GM21390 (cell line): ENCODE measurements at regions not wholly inside any gene's neighbourhood (a gene's known extent, or its start where the extent isn't known, plus 50 kb on each side); places are given as distances from the start of the nearest gene placed in this dataset.
"Not testable (repeated sequence)": the region's sequence is repeated elsewhere in the genome, so short reads cannot be mapped to it uniquely, and the experiment has no call there.

Experiments
- ATAC-seq: cut with Tn5 transposase; IDR thresholded peaks from one replicate; pipeline ENCODE4 v1.9.1; 2021; ENCODE audit not compliant: unreplicated experiment

DNA sequence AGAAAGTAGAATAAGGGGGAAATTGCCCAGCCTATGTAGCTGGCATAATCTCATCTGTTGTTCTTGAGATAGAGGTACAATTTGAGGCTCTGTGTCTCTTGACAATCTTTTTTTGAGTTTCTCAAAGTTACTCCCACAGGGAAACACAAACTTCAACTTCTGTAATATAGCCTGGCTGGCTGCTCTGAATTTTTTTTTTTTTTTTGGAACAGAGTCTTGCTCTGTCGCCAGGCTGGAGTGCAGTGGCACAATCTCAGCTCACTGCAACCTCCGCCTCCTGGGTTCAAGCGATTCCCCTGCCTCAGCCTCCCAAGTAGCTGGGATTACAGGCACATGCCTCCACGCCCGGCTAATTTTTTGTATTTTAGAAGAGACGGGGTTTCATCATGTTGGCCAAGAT lies 1486.8 kb upstream of the WWC1 start:
- ATAC-seq: not testable (repeated sequence)

- not testable (repeated sequence) for ATAC-seq
These were observed 1481.3 kb upstream of the WWC1 start for GRCh38 chr5:166810093-166810658.

DNA sequence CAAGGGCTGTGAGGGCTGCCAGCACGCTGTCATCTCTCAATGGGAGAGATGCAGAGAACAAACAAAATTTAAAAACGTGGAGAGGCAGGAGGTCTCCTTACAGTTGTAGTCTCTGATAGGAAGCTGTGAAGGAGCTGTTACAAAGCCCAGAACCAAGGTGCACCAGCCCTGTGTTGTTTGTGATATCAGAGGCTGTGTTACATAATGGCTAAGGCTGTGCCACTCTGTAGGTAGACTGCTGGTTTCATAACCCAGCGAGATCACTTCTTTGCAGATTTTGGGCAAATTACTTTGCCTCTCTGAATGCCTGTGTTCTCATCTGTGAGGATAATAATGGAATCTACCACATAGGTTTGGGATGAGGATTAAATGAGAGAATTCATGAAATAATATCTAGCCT lies 1480.7 kb upstream of the WWC1 start:
- no peak for ATAC-seq

DNA sequence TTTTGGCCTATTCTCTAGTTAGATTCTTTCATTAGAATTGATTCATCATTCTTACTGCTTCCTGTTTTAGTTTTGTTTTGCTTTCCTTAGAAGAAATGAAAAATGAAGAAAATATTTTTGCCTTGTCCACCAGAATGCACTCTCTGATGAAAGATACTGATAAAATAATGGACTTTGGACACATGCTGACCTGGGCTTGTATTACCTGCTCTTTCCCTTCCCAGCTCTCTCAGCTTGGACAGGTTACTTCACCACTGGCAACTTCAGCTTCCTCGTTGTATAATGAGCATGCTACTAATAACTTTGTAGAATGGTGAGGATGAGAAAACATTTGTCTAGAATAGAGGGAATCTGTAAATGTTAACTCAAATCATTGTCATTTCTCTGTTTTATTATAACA lies 1468.1 kb upstream of the WWC1 start:
- ATAC-seq: no peak

GRCh38 chr5:166834246-166834645 lies 1457.2 kb upstream of the WWC1 start:
- ATAC-seq: no peak

DNA sequence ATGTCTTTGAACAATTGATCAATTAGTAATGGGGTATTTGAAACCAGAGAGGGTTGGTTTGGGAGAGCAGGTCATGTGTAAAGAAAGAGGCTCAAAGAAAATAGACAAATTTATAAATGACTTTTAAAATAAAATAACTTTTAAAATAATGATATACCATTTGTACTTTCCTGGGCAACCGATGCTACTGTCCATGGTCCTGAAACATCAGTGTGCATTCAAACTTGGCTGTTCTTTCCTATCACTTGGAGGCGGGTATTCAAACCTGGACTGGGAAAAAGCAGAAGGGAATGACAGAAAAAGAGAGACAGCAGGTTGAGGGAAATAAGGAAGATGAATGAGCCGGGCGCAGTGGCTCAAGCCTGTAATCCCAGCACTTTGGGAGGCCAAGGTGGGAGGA lies 1446.4 kb upstream of the WWC1 start:
- no peak for ATAC-seq

- ATAC-seq: no peak
These were observed 1434.7 kb upstream of the WWC1 start for GRCh38 chr5:166856791-166857190.

DNA sequence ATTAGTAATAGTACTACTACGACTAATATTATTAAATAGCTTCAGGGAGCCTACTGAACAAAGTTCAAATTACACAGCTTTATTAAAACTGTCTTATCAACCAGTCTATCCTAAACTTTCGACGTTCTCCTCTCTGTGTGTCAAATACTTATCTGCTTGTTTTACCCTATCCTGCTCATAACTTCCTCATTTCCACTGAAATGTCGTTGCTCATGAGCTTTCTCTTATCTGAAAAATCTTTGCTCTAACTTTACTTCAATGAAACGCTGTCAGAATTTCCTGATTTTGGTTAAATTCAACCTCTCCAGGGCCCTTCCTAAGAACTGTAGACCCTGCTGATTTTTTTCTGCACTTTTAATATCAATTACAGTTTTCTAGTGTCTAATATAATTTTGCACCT lies 1431.0 kb upstream of the WWC1 start:
- no peak for ATAC-seq

DNA sequence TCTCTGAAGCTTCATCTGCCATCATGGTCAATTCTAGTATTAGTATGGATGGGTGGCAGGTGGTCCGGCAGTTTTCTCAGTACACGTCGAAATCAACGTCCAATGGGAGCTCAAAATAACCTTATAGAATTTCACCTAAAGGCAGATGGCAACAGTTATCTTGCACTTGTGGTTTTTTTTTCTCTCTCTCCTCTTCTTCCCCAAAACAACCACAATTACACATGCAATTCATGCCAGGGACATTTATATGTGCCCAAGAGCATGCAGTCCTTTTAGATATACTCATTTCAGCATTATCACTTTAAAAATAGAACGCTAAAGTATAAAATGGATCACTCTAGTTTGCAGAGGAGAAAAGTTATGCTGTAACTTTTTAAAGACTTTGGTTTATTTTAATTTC lies 1428.9 kb upstream of the WWC1 start:
- ATAC-seq: no peak

- no peak for ATAC-seq
These were observed 1426.2 kb upstream of the WWC1 start for GRCh38 chr5:166865206-166865605.

- ATAC-seq: no peak
These were observed 1411.0 kb upstream of the WWC1 start for GRCh38 chr5:166880456-166880855.

- no peak for ATAC-seq
These were observed 1409.6 kb upstream of the WWC1 start for GRCh38 chr5:166881802-166882201.

- no peak for ATAC-seq
These were observed 1408.4 kb upstream of the WWC1 start for GRCh38 chr5:166883016-166883415.

DNA sequence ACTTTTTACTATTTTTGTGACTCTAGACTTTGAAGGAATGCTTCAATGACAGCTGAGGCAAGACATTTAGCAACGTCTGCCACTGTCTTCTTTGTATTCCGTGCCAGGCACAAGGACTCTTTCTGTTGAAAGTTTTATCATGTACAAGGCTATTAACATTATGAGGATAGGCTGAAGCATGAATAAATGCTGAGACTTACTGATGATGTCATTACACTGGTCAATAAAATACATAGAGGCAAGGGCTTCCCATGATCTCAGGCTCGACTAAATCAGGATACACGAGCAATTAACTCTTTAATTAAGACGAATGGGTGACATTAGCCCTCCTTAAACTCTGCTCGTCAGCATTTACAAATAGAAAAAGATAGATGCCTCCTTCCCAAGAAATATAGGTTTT lies 1393.3 kb upstream of the WWC1 start:
- no peak for ATAC-seq

- ATAC-seq: no peak
These were observed 1392.1 kb upstream of the WWC1 start for GRCh38 chr5:166899343-166899742.

DNA sequence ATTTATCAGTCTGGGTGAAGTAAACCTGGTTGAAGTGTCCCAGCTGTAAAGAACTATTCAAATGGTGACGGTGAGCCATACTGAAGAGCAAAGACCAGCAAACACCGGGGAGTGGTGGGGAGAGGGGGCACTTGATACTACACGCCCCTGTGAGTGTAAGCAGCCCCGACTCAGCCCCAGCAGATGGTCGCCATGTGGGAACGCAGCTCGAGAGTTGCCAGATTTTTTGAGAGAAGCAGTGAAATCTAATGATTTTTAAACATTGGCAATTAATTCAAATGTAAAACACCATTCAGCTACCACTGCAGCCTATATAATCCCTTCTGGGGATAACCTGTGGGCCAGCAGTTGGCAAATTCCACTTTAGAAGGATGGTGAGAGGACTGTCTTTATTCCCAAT lies 1386.9 kb upstream of the WWC1 start:
- no peak for ATAC-seq

DNA sequence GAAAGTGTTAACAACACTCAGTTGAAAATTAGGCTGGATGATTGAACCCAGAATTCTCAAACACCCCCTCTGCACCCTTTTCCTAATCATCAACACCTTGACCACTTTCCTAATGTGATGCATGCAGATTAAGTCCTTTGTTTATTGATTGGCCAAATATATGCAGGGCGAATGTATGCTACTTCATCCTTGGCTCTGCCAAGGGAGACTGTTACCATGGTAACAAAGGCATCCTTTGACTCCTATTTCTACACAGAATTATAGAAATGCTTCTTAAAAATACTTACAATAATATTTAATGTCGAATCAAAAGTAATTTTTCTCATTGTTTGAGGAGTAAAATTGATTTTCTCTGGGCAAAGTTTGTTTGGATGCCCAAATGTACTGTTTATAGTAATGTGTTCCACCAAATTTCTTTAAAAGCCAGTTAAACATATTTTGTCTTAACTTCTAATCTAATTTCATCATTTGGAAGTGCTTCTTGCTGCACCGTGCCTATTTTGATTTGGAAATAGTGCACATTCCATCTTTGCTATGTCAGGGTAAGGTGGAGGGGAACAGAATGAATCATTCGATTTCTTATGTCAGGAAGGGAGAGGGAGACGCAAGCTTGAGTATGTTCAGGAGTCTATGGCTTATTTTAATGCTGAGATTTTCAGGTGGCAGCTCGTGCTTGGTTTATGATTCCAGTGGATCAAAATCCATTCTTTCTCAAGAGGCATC lies 1384.3 kb upstream of the WWC1 start:
- no peak for ATAC-seq

DNA sequence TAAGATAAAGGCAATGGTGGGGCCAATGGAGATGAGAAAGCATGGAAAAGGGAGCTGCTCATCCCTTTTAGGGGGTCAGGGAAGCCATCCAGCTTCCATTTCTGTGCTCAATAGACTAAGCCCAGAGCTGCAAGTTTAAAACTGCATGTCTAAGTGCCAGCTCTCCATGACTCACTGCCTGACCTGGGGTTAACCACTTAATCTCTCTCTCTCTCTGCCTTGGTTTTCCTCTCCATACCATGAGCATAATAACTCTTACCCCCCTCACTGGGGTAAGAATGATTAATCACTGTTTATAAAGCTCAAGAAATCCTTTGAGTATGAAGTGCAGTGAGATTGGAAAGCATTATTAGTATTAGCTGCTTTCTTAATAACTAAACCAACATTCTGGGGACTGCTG lies 1382.4 kb upstream of the WWC1 start:
- ATAC-seq: no peak

GRCh38 chr5:166909926-166910325 lies 1381.5 kb upstream of the WWC1 start:
- no peak for ATAC-seq

- no peak for ATAC-seq
These were observed 1380.5 kb upstream of the WWC1 start for GRCh38 chr5:166910995-166911394.

GRCh38 chr5:166916021-166916420 lies 1375.4 kb upstream of the WWC1 start:
- no peak for ATAC-seq

- no peak for ATAC-seq
These were observed 1365.3 kb upstream of the WWC1 start for GRCh38 chr5:166926138-166926537.
